Liver (tissue), 8 donors: ENCODE measurements at regions not wholly inside any gene's neighbourhood (a gene's known extent, or its start where the extent isn't known, plus 50 kb on each side); places are given as distances from the start of the nearest gene placed in this dataset.

ENCODE experiments used
- DNase-seq: peaks from one replicate; pipeline ENCODE4 v3.0.0-alpha.2; 2017; ENCODE audit warnings: low spot score
- H3K27ac ChIP-seq, 2 donors: one replicate each; pipeline ENCODE4 v1.7.0; 2013; ENCODE audit warnings: inconsistent platforms in 2 of 2, low read length in 2 of 2, control low read depth in 1 of 2, low read depth in 1 of 2, mild to moderate bottlenecking in 1 of 2
- H3K27me3 ChIP-seq, 4 donors: one replicate each; pipeline versions ENCODE4 v1.6.1 to v1.7.0; 2013; ENCODE audit warnings: low read length in 3 of 4, inconsistent platforms in 1 of 4, mild to moderate bottlenecking in 1 of 4, moderate library complexity in 1 of 4; ENCODE audit not compliant: control insufficient read depth in 4 of 4, insufficient read depth in 4 of 4
- H3K36me3 ChIP-seq, 4 donors: one replicate each; pipeline versions ENCODE4 v1.6.1 to v1.7.0; 2013; ENCODE audit warnings: low read length in 3 of 4, mild to moderate bottlenecking in 3 of 4, low read depth in 1 of 4, moderate library complexity in 1 of 4; ENCODE audit not compliant: control insufficient read depth in 4 of 4, insufficient read depth in 3 of 4
- H3K4me1 ChIP-seq, 4 donors: one replicate each; pipeline versions ENCODE4 v1.6.1 to v1.7.0; 2013; ENCODE audit warnings: low read length in 3 of 4, mild to moderate bottlenecking in 3 of 4, moderate library complexity in 1 of 4; ENCODE audit not compliant: control insufficient read depth in 4 of 4, insufficient read depth in 4 of 4
- H3K4me3 ChIP-seq, 3 donors: one replicate each; pipeline versions ENCODE4 v1.6.1 to v1.7.0; 2013; ENCODE audit warnings: low read length in 3 of 3, control low read depth in 1 of 3, low read depth in 1 of 3, mild to moderate bottlenecking in 1 of 3
- H3K9ac ChIP-seq, 2 donors: one replicate each; pipeline ENCODE4 v1.7.0; 2013; ENCODE audit warnings: low read length in 2 of 2, mild to moderate bottlenecking in 2 of 2, moderate library complexity in 2 of 2, control low read depth in 1 of 2, low read depth in 1 of 2
- H3K9me3 ChIP-seq, 4 donors: one replicate each; pipeline versions ENCODE4 v1.6.1 to v1.7.0; 2013; ENCODE audit warnings: low read length in 3 of 4; ENCODE audit not compliant: control insufficient read depth in 4 of 4
- ATF3 ChIP-seq: IDR thresholded peaks from 2 replicates; pipeline ENCODE4 v1.6.1; 2016; ENCODE audit warnings: antibody characterized with exemption
- CTCF ChIP-seq: fragments of 150-350 bp; IDR thresholded peaks from 2 replicates; pipeline ENCODE4 v1.5.1; 2017; ENCODE audit warnings: improper control_type of control experiment, low read depth, low read length; ENCODE audit not compliant: missing input control
- EGR1 ChIP-seq, 2 donors: IDR thresholded peaks; 2 replicates each; pipeline ENCODE4 v1.6.1; 2016 to 2018; ENCODE audit warnings: antibody characterized with exemption in 2 of 2, low read depth in 2 of 2
- FOXA1 ChIP-seq: IDR thresholded peaks from 2 replicates; pipeline ENCODE4 v1.6.1; 2016; ENCODE audit warnings: antibody characterized with exemption
- FOXA2 ChIP-seq: IDR thresholded peaks from 2 replicates; pipeline ENCODE4 v1.6.1; 2016; ENCODE audit warnings: antibody characterized with exemption
- GABPA ChIP-seq, 2 donors: IDR thresholded peaks in 1 of 2; conservative IDR thresholded peaks in 1 of 2; 2 replicates each; pipeline ENCODE4 v1.6.1; 2016; ENCODE audit warnings: antibody characterized with exemption in 2 of 2, mild to moderate bottlenecking in 1 of 2, moderate library complexity in 1 of 2
- HNF4A ChIP-seq, 2 donors: conservative IDR thresholded peaks; 2 replicates each; pipeline ENCODE4 v1.6.1; 2016; ENCODE audit warnings: antibody characterized with exemption in 2 of 2, mild to moderate bottlenecking in 2 of 2
- HNF4G ChIP-seq: IDR thresholded peaks from 2 replicates; pipeline ENCODE4 v1.6.1; 2016; ENCODE audit warnings: antibody characterized with exemption
- MAX ChIP-seq: IDR thresholded peaks from 2 replicates; pipeline ENCODE4 v1.6.1; 2016; ENCODE audit warnings: antibody characterized with exemption
- NR2F2 ChIP-seq: IDR thresholded peaks from 2 replicates; pipeline ENCODE4 v1.6.1; 2016; ENCODE audit warnings: antibody characterized with exemption
- RAD21 ChIP-seq, 2 donors: IDR thresholded peaks; 2 replicates each; pipeline ENCODE4 v1.6.1; 2016; ENCODE audit warnings: antibody characterized with exemption in 2 of 2, mild to moderate bottlenecking in 2 of 2
- REST ChIP-seq: IDR thresholded peaks from 2 replicates; pipeline ENCODE4 v1.6.1; 2016; ENCODE audit warnings: antibody characterized with exemption, mild to moderate bottlenecking
- RXRA ChIP-seq, 2 donors: IDR thresholded peaks; 2 replicates each; pipeline ENCODE4 v1.6.1; 2017 to 2018; ENCODE audit warnings: antibody characterized with exemption in 2 of 2, mild to moderate bottlenecking in 1 of 2
- SP1 ChIP-seq: IDR thresholded peaks from 2 replicates; pipeline ENCODE4 v1.6.1; 2018; ENCODE audit warnings: antibody characterized with exemption, mild to moderate bottlenecking
- TAF1 ChIP-seq: conservative IDR thresholded peaks from 2 replicates; pipeline ENCODE4 v1.6.1; 2016; ENCODE audit warnings: antibody characterized with exemption, mild to moderate bottlenecking
- YY1 ChIP-seq: IDR thresholded peaks from 2 replicates; pipeline ENCODE4 v1.6.1; 2016; ENCODE audit warnings: antibody characterized with exemption, mild to moderate bottlenecking
- ZBTB33 ChIP-seq: IDR thresholded peaks from 2 replicates; pipeline ENCODE4 v1.6.1; 2016; ENCODE audit warnings: antibody characterized with exemption
- WGBS: extraction: QIAGEN DNeasy Blood & Tissue Kit; methylation state at CpG from one replicate; pipeline ENCODE4 v1.1.7; 2013; 5-methylcytosine and 5-hydroxymethylcytosine counted together
- donor health status: healthy.
- donor health status: healthy.
- donor health status: healthy.
- donor health status: healthy.
- donor health status: healthy.

GRCh38 chr5:45109062-45109461 is 300.3 kb downstream of the MRPS30 start (continued):
- no peak for TF ChIP-seq ATF3

- no peak for TF ChIP-seq ATF3
- TF ChIP-seq RXRA (IDR thresholded peaks at IDR 0.05) = no peak
- TF ChIP-seq ZBTB33 = no peak
- no peak for TF ChIP-seq MAX
- TF ChIP-seq NR2F2 = no peak
- TF ChIP-seq FOXA1 = no peak
- no peak for TF ChIP-seq SP1
- TF ChIP-seq RAD21 (IDR thresholded peaks at IDR 0.05) = no peak
- TF ChIP-seq FOXA2 = no peak
- no peak for TF ChIP-seq EGR1 (IDR thresholded peaks at IDR 0.05; ENCODE audit: low read depth in 2 of 2)
- no peak for TF ChIP-seq REST
- no peak for TF ChIP-seq GABPA (IDR thresholded peaks at IDR 0.05 in 1 of 2, conservative IDR thresholded peaks at IDR 0.05 in 1 of 2)
- no peak for TF ChIP-seq CTCF
These were observed 300.9 kb downstream of the MRPS30 start for GRCh38 chr5:45109636-45110035.

GRCh38 chr5:45110399-45110798 is 301.7 kb downstream of the MRPS30 start:
- DNase-seq = no peak
- H3K9me3 ChIP-seq = no peaks in the 10 kb centered on the region
- H3K27ac ChIP-seq = no peak overlapping the region
- no peaks in the 10 kb centered on the region for H3K4me1 ChIP-seq
- WGBS = 81% methylated on average over 1 of the region's 1 CpG
- no peaks in the 10 kb centered on the region for H3K27me3 ChIP-seq
- no peak overlapping the region for H3K9ac ChIP-seq
- no peak overlapping the region for H3K4me3 ChIP-seq
- no peaks in the 10 kb centered on the region for H3K36me3 ChIP-seq
- TF ChIP-seq MAX (no peak), ZBTB33 (no peak), TAF1 (no peak), HNF4G (no peak), FOXA1 (no peak), YY1 (no peak), ATF3 (no peak), HNF4A (conservative IDR thresholded peaks at IDR 0.05) (no peak), NR2F2 (no peak), RAD21 (IDR thresholded peaks at IDR 0.05) (no peak)

More at GRCh38 chr5:45109636-45110035, 300.9 kb downstream of the MRPS30 start:
- no peak overlapping the region for H3K9ac ChIP-seq
- no peak for DNase-seq
- H3K4me1 ChIP-seq = no peaks in the 10 kb centered on the region
- no peaks in the 10 kb centered on the region for H3K36me3 ChIP-seq
- H3K9me3 ChIP-seq = no peaks in the 10 kb centered on the region
- no peak overlapping the region for H3K27ac ChIP-seq
- H3K27me3 ChIP-seq = no peaks in the 10 kb centered on the region
- 91% methylated on average over 1 of the region's 1 CpG for WGBS
- H3K4me3 ChIP-seq = no peak overlapping the region
